GM19328 (cell line): ENCODE measurements at regions not wholly inside any gene's neighbourhood (a gene's known extent, or its start where the extent isn't known, plus 50 kb on each side); places are given as distances from the start of the nearest gene placed in this dataset.
"Not testable (repeated sequence)": the region's sequence is repeated elsewhere in the genome, so short reads cannot be mapped to it uniquely, and the experiment has no call there.

Source experiments
- ATAC-seq: cut with Tn5 transposase; IDR thresholded peaks from one replicate; pipeline ENCODE4 v1.9.1; 2021; ENCODE audit warnings: mild to moderate bottlenecking, moderate library complexity; ENCODE audit not compliant: unreplicated experiment

DNA sequence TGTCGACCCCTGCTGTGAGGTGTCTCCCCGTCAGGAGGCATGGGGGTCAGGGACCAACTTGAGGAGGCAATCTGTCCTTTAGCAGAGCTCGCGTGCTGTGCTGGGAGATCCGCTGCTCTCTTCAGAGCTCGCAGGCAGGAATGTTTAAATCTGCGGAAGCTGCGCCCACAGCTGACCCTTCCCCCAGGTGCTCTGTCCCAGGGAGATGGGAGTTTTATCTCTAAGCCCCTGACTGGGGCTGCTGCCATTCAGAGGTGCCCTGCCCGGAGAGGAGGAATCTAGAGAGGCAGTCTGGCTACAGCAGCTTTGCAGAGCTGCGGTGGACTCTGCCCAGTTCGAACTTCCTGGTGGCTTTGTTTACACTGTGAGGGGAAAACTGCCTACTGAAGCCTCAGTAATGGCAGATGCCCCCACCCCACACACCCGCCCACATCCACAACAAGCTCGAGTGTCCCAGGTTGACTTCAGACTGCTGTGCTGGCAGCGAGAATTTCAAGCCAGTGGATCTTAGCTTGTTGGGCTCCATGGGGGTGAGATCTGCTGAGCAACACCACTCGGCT is 133.1 kb downstream of the CENPC start:
- not testable (repeated sequence) for ATAC-seq

- ATAC-seq: no peak
These were observed 142.0 kb downstream of the CENPC start for GRCh38 chr4:67403342-67403741.

- ATAC-seq: no peak
These were observed 143.4 kb downstream of the CENPC start for GRCh38 chr4:67401902-67402301.

GRCh38 chr4:67397931-67398330 is 147.4 kb downstream of the CENPC start:
- ATAC-seq: no peak

DNA sequence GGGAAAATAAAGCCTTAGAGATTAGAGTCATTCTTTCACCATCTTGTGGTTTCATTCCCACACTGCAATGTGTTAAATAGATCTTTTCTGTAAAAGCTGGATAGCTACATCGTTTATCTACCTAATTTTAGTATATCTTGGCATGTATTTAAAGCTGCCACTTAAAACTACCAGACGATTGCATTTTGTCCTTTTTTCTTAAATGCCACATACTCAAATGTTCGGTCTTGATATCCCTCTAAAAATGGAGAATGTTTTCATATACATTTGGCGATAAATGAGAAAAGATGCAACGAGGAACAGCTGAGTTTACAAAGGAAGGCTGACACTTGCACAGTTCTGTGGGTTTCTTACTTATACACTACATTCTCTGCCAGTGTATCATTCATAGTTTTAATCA is 148.3 kb downstream of the CENPC start:
- ATAC-seq: no peak

DNA sequence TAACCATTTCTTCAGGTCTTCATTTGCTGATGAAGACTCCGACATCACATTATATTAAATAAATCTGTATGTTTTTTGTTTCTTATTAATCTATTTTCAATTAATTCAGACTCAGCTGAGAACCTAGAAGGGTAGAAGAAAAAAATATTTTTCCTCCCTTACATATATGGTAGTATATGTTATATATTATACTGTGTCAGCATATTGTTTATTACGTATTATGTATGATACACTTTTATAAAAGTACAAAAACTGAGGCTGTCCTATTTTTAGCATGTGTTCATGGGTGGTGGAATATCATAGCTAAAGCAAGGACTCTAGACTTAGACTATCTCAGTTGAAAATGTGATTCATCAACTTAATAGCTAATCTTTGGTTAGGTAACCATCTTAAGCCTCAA is 149.3 kb downstream of the CENPC start:
- ATAC-seq: no peak

GRCh38 chr4:67394879-67395278 is 150.4 kb downstream of the CENPC start:
- no peak for ATAC-seq

DNA sequence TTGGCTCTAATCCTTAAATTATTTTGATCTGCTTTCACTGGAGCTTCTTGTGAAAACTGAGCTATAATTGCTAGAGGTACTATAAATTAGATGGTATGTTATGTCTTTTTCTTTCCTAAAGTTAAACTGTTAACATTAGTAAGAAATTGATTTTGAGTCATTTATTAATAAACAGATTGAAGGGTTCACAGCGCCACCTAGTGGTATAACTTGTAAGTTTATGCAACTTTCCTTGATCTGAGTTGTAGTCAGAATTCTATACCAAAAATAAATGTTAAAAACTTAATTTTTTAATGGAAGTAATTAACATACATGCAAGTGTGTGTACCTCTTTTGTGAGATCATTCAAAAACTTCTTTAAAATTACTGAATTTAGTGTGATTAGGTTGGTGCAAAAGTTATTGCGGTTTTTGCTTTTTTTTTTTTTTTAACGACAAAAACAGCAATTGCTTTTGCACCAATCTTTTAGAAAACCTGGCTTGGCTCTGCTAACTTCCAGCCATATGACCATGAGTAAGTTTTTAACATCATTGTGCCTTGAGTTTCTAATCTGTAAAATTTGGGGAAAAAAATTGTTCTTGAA is 151.5 kb downstream of the CENPC start:
- no peak for ATAC-seq

DNA sequence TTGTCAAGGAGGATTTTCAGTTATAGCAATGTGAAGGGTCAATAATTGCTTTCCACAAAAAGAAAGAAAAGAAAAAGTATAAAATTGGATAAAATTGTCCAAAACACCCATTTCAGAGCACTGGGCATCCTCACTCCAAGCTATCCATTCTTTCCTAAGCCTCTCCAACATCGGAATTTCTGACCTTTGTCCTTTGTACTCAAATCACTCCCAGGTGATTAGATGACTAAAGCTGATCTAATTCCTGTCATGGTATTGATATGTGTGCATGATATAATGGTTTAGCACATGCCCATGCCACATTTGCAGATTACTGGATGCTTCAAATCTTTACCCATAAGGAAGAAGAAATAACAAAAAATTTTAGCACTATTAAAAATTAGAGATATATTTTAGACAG is 152.3 kb downstream of the CENPC start:
- no peak for ATAC-seq

DNA sequence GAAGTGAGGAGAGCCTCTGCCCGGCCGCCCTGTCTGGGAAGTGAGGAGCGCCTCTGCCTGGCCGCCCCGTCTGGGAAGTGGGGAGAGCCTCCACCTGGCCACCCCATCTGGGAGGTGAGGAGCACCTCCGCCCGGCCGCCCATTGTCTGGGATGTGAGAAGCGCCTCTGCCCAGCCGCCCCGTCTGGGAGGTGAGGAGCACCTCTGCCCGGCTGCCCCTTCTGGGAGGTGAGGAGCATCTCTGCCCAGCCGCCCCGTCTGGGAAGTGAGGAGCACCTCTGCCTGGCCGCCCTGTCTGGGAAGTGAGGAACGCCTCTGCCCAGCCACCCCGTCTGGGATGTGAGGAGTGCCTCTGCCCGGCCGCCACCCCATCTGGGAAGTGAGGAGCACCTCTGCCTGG is 163.9 kb downstream of the CENPC start:
- ATAC-seq: not testable (repeated sequence)

GRCh38 chr4:67380702-67381405 is 164.4 kb downstream of the CENPC start:
- not testable (repeated sequence) for ATAC-seq

- no peak for ATAC-seq
These were observed 165.1 kb downstream of the CENPC start for GRCh38 chr4:67380154-67380553.

GRCh38 chr4:67375291-67375690 is 170.0 kb downstream of the CENPC start:
- ATAC-seq: no peak

DNA sequence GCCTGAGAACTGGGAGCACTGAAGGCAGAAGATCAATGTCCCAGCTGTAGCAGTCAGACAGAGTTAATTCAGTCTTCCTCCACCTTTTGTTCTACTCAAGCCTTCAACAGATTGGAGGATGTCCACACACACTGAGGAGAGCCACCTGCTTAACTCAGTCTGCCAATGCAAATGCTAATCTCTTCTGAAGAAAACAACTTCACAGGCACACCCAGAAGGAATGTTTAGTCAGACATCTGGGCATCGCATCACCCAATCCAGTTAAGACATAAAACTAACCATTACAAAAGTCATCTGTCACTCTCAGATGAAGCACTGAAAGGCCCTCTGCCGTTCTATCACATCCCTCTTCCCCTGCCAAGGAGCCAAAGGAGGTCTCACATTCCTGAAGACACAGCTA is 173.7 kb downstream of the CENPC start:
- no peak for ATAC-seq

DNA sequence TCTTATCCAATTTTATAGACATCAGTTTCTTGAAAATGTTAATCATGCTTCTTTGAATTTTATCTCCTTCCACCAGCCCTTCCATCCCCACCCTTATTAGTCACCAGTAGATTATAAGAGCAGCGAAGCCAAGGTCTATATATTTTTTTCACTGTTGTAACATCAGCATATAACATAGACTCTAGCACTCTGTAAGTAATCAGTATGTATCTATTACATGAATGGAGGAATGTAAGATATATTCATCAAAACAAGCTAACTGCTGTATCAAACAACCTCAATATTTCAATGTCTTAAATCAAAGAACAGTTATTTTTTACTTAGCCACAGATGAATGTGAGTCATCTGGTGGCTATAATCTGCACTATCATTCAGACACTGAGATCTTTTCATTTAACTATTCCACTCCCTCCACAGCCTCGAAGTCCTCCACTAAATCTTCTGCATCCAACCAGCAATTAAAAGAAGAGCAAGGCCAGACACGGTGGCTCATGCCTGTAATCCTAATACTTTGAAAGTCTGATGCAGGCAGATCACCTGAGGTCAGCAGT is 178.9 kb downstream of the CENPC start:
- no peak for ATAC-seq

DNA sequence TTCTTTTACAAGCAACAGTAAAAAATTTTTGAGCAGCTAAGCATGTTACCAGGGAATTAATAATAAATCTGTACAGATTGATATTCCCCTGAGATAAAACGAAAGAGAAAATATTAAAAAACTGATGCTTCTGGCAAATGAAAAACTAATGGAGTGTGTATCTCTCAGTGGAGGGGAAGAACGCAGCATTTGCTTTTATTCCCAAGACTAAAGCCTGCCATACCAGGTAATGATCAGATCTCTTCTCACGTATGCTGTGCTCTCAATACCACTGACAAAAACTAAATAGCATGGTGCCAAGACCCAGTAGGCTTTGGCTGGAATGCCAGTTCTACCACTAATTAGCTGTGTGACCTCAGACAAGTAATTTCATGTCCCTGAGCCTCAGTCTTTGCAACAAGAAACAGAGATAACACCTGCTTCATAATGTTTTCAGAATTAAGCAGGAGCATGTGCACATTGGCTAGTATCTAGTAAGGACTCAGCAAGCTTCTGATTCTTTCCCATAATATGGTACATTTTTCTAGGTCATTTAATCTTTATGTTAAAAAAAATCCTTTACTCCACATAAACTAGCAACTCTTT is 179.6 kb downstream of the CENPC start:
- no peak for ATAC-seq

- no peak for ATAC-seq
These were observed 189.5 kb downstream of the CENPC start for GRCh38 chr4:67355806-67356205.

DNA sequence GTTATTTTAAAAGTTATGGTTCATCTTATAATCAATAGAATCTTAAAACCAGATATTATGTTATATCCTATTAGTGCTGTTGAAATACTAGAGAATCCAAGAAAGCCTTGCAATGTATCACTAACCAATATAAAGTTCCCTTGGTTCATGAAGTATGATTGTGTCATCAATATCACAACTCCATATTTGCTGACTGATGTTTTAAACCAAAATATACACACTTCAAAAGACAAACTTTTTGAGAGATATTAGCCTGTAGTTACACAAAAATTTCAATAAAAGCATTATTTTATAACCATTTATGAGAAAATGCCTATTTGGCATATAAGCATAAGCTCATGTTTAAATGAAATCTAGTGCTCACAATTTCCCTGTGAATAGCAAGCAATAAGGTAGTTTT is 198.6 kb downstream of the CENPC start:
- no peak for ATAC-seq

- ATAC-seq: no peak
These were observed 200.5 kb downstream of the CENPC start for GRCh38 chr4:67344594-67345380.

- no peak for ATAC-seq
These were observed 202.1 kb downstream of the CENPC start for GRCh38 chr4:67343199-67343598.

DNA sequence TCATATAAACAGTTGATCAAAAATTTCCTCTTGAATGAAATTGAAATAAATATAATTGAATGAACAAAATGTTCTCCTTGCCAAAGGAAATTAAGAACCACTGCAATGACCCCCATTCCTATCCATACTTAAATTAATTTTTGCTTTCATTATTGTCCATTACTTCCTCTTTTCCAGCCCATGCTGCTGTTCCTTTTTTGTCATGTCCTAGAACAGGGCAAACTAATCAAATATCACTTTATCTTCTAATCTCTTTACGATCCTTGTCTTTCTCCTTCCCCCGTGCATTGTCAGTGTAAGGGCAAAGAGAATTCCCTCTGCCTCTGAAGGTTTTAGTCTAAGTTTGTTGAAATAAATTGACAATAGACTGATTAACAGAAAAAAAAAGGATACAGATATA is 203.0 kb downstream of the CENPC start:
- no peak for ATAC-seq
